ENCODE measurements at regions not wholly inside any gene's neighbourhood (a gene's known extent, or its start where the extent isn't known, plus 50 kb on each side); places are given as distances from the start of the nearest gene placed in this dataset.

GRCh38 chr6:81486234-81486633, 266.2 kb downstream of the TENT5A start:
- no peak overlapping the region for H3K27ac ChIP-seq
- H4K20me1 ChIP-seq: no peaks in the 10 kb centered on the region
- H3K36me3 ChIP-seq: no peaks in the 10 kb centered on the region

DNA sequence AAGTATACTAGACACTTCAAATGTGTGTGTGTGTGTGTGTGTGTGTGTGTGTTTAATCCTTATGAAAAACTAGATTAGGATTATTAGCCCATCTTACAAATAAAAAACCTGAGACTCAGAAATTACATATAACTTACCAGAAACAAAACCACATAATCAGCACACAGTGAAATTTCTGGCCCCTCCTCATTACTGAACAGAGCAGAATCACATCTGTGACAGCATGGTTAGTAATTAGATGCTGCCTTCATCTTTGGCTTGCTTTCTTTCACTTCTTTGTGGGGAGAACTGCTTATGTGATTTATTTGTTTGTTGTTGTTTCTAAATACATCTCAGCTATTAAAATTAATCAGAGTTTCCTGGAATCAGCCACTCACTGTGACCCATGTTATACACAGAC, 267.1 kb downstream of the TENT5A start:
- Histone ChIP-seq H3K9me3 (no peaks in the 10 kb centered on the region), H3K4me2 (no peak overlapping the region), H3K27me3 (no peaks in the 10 kb centered on the region), H3K9ac (no peak overlapping the region), H4K20me1 (no peaks in the 10 kb centered on the region), H3K27ac (no peak overlapping the region), H3K4me3 (no peak overlapping the region), H3K4me1 (no peaks in the 10 kb centered on the region), H3K36me3 (no peaks in the 10 kb centered on the region)
- TF ChIP-seq Cebpa-rat (IDR thresholded peaks at IDR 0.05): no peak

More at GRCh38 chr6:81486234-81486633, 266.2 kb downstream of the TENT5A start:
- H3K9me3 ChIP-seq: no peaks in the 10 kb centered on the region
- H3K27me3 ChIP-seq: no peaks in the 10 kb centered on the region
- H3K4me2 ChIP-seq: no peak overlapping the region
- H3K4me1 ChIP-seq: no peaks in the 10 kb centered on the region
- TF ChIP-seq Cebpa-rat (IDR thresholded peaks at IDR 0.05): no peak
- H3K9ac ChIP-seq: no peak overlapping the region
- no peak overlapping the region for H3K4me3 ChIP-seq

DNA sequence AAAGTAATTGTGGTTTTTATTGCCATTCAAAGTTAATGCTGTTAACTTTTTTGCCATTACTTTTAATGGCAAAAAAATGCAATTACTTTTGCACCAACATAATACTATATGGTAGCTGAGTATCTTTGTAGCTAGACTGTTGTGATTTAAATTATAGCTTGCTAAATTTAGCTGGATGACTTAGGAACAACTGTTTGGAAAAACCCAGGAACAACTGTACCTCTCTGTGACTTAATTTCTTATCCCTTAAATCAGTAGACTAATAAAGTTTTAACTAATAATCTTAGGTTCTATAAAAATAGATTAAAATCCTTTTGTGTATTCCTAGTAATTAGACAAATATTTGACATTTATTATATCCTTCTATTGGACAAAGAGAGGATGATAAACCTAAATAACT, 268.2 kb downstream of the TENT5A start:
- Histone ChIP-seq H3K27me3 (no peaks in the 10 kb centered on the region), H3K4me2 (no peak overlapping the region), H3K4me3 (no peak overlapping the region), H3K27ac (no peak overlapping the region), H3K9ac (no peak overlapping the region), H3K4me1 (no peaks in the 10 kb centered on the region), H3K9me3 (no peaks in the 10 kb centered on the region), H3K36me3 (no peaks in the 10 kb centered on the region), H4K20me1 (no peaks in the 10 kb centered on the region)
- TF ChIP-seq Cebpa-rat (IDR thresholded peaks at IDR 0.05): no peak

- H3K4me2 ChIP-seq: no peak overlapping the region
- H3K36me3 ChIP-seq: no peaks in the 10 kb centered on the region
- no peaks in the 10 kb centered on the region for H3K4me1 ChIP-seq
- H3K4me3 ChIP-seq: no peak overlapping the region
- no peak for TF ChIP-seq Cebpa-rat (IDR thresholded peaks at IDR 0.05)
- no peaks in the 10 kb centered on the region for H3K9me3 ChIP-seq
- H4K20me1 ChIP-seq: no peaks in the 10 kb centered on the region
- no peak overlapping the region for H3K27ac ChIP-seq
- H3K27me3 ChIP-seq: no peaks in the 10 kb centered on the region
- H3K9ac ChIP-seq: no peak overlapping the region
Measured at GRCh38 chr6:81480139-81480538, 272.3 kb downstream of the TENT5A start.

DNA sequence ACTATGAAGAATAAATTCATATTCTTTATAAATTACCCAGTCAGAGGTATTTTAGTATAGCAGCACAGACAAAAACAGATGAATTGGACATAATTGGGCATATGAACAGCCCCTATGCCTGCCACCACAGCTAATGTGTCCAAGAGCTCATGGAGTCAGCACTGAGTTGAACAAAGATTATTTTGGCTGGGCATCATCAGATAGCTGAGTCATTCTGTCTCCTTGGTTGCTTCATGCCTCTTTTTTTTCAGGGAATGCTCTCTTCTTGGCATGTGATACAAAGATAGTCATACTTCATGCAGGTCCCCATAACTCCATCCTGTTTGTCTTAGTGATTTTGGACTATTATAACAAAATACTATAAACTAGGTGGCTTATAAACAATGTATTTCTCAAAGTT, 275.6 kb downstream of the TENT5A start:
- H3K4me1 ChIP-seq: no peaks in the 10 kb centered on the region
- H3K36me3 ChIP-seq: no peaks in the 10 kb centered on the region
- no peak overlapping the region for H3K27ac ChIP-seq
- H3K4me2 ChIP-seq: no peak overlapping the region
- no peak overlapping the region for H3K4me3 ChIP-seq
- H4K20me1 ChIP-seq: no peaks in the 10 kb centered on the region
- TF ChIP-seq Cebpa-rat (IDR thresholded peaks at IDR 0.05): no peak
- H3K27me3 ChIP-seq: no peaks in the 10 kb centered on the region
- H3K9ac ChIP-seq: no peak overlapping the region
- H3K9me3 ChIP-seq: no peaks in the 10 kb centered on the region

GRCh38 chr6:81475646-81476045, 276.8 kb downstream of the TENT5A start:
- no peak overlapping the region for H3K27ac ChIP-seq
- no peaks in the 10 kb centered on the region for H3K4me1 ChIP-seq
- H3K27me3 ChIP-seq: no peaks in the 10 kb centered on the region
- H4K20me1 ChIP-seq: no peaks in the 10 kb centered on the region
- no peak overlapping the region for H3K4me3 ChIP-seq
- no peak overlapping the region for H3K4me2 ChIP-seq
- H3K9ac ChIP-seq: no peak overlapping the region
- no peaks in the 10 kb centered on the region for H3K9me3 ChIP-seq
- no peaks in the 10 kb centered on the region for H3K36me3 ChIP-seq
- no peak for TF ChIP-seq Cebpa-rat (IDR thresholded peaks at IDR 0.05)

GRCh38 chr6:81465859-81466258, 286.6 kb downstream of the TENT5A start:
- Histone ChIP-seq H3K4me3 (no peak overlapping the region), H4K20me1 (no peaks in the 10 kb centered on the region), H3K27me3 (no peaks in the 10 kb centered on the region), H3K9me3 (no peaks in the 10 kb centered on the region), H3K27ac (no peak overlapping the region), H3K4me1 (no peaks in the 10 kb centered on the region), H3K9ac (no peak overlapping the region), H3K36me3 (no peaks in the 10 kb centered on the region), H3K4me2 (no peak overlapping the region)
- no peak for TF ChIP-seq Cebpa-rat (IDR thresholded peaks at IDR 0.05)

- Histone ChIP-seq H3K27ac (no peak overlapping the region), H3K27me3 (no peaks in the 10 kb centered on the region), H3K4me2 (no peak overlapping the region), H3K4me3 (no peak overlapping the region), H4K20me1 (no peaks in the 10 kb centered on the region), H3K9me3 (no peaks in the 10 kb centered on the region), H3K4me1 (no peaks in the 10 kb centered on the region), H3K9ac (no peak overlapping the region), H3K36me3 (no peaks in the 10 kb centered on the region)
- no peak for TF ChIP-seq Cebpa-rat (IDR thresholded peaks at IDR 0.05)
Measured at GRCh38 chr6:81456416-81456815, 296.1 kb downstream of the TENT5A start.

DNA sequence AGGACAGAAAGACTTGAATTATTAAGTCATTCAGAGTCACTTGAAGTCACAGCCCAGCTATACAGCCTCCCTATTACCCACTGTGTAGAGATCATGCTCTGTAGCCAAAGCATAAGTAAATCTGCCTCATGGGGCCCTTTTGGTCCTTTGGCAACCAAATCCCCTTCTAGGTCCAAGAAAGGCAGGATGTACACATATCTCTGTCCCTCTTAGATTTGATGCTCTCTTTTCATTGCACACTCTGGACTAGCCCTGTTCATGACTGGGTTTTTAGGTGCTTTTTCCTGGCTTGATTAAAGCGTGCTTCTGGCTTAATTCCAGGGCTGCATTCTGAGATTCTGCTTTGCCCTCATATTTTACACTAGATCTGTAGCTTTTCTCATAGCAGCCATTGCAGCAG, 296.8 kb downstream of the TENT5A start:
- no peak overlapping the region for H3K27ac ChIP-seq
- no peaks in the 10 kb centered on the region for H3K27me3 ChIP-seq
- H3K4me3 ChIP-seq: no peak overlapping the region
- no peak for TF ChIP-seq Cebpa-rat (IDR thresholded peaks at IDR 0.05)
- no peaks in the 10 kb centered on the region for H3K4me1 ChIP-seq
- no peak overlapping the region for H3K9ac ChIP-seq
- no peaks in the 10 kb centered on the region for H4K20me1 ChIP-seq
- no peaks in the 10 kb centered on the region for H3K9me3 ChIP-seq
- H3K36me3 ChIP-seq: no peaks in the 10 kb centered on the region
- H3K4me2 ChIP-seq: no peak overlapping the region

DNA sequence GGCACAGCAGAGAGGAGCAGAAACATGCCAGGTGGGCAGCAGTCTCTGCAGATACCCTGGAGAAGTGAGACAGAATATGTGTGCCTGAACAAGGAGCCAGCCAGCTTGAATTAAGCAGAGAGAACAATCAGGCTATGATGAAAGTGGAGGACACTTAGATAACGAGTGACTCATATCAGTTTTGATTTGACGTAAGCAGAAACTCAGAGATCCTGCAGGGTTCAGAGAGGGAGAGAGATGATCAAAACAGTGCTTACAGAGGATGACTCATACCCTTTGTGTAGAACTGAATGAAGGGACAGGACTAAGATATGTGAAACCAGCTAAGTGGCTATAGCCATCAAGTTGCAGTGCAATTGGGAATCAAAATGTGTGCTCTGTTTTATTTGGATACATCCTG, 300.7 kb downstream of the TENT5A start:
- no peak overlapping the region for H3K27ac ChIP-seq
- H3K4me2 ChIP-seq: no peak overlapping the region
- TF ChIP-seq Cebpa-rat (IDR thresholded peaks at IDR 0.05): no peak
- H3K9me3 ChIP-seq: no peaks in the 10 kb centered on the region
- H4K20me1 ChIP-seq: no peaks in the 10 kb centered on the region
- no peaks in the 10 kb centered on the region for H3K36me3 ChIP-seq
- H3K4me1 ChIP-seq: no peaks in the 10 kb centered on the region
- H3K9ac ChIP-seq: no peak overlapping the region
- no peaks in the 10 kb centered on the region for H3K27me3 ChIP-seq
- no peak overlapping the region for H3K4me3 ChIP-seq

GRCh38 chr6:81450180-81450579, 302.3 kb downstream of the TENT5A start:
- Histone ChIP-seq H3K9ac (no peak overlapping the region), H3K4me1 (no peaks in the 10 kb centered on the region), H3K4me3 (no peak overlapping the region), H3K9me3 (no peaks in the 10 kb centered on the region), H4K20me1 (no peaks in the 10 kb centered on the region), H3K27ac (no peak overlapping the region), H3K36me3 (no peaks in the 10 kb centered on the region), H3K27me3 (no peaks in the 10 kb centered on the region), H3K4me2 (no peak overlapping the region)
- TF ChIP-seq Cebpa-rat (IDR thresholded peaks at IDR 0.05): no peak
